22Rv1 (cell line): ENCODE measurements at regions not wholly inside any gene's neighbourhood (a gene's known extent, or its start where the extent isn't known, plus 50 kb on each side); places are given as distances from the start of the nearest gene placed in this dataset.

ENCODE experiments used
- H3K27ac ChIP-seq: fragments of 450-650 bp; 2 replicates; pipeline ENCODE4 v1.5.1; 2017
- ZFX ChIP-seq: fragments of 450-650 bp; IDR thresholded peaks from 2 replicates; pipeline ENCODE4 v1.6.1; 2017; ENCODE audit warnings: antibody characterized with exemption, borderline replicate concordance
- TF ChIP-seq, protein P1 (sequence below): fragments of 450-650 bp; IDR thresholded peaks from 2 replicates; pipeline ENCODE4 v1.5.1; 2017; ENCODE audit warnings: mild to moderate bottlenecking

DNA sequence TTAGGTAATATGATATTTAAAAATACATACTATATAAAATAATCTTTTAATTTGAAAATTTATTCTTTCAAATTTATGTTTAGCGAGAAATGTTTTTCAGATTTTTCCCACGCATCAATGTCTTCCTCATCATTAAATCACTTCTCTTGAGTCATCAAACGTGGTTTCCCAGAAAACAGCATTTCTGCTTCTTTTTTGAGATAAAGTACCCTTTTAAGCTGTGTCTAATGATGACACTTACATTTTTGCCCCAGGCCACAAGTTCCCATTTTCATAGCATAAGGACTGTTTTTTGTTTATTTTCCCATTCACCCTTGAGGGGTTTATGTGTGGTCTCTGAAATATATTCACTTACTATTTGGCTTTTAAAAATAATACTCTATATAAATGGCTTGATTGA is 139.0 kb upstream of the HS3ST3A1 start:
- TF ChIP-seq, protein P1, sequence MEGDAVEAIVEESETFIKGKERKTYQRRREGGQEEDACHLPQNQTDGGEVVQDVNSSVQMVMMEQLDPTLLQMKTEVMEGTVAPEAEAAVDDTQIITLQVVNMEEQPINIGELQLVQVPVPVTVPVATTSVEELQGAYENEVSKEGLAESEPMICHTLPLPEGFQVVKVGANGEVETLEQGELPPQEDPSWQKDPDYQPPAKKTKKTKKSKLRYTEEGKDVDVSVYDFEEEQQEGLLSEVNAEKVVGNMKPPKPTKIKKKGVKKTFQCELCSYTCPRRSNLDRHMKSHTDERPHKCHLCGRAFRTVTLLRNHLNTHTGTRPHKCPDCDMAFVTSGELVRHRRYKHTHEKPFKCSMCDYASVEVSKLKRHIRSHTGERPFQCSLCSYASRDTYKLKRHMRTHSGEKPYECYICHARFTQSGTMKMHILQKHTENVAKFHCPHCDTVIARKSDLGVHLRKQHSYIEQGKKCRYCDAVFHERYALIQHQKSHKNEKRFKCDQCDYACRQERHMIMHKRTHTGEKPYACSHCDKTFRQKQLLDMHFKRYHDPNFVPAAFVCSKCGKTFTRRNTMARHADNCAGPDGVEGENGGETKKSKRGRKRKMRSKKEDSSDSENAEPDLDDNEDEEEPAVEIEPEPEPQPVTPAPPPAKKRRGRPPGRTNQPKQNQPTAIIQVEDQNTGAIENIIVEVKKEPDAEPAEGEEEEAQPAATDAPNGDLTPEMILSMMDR: no peak
- no peak for TF ChIP-seq ZFX

DNA sequence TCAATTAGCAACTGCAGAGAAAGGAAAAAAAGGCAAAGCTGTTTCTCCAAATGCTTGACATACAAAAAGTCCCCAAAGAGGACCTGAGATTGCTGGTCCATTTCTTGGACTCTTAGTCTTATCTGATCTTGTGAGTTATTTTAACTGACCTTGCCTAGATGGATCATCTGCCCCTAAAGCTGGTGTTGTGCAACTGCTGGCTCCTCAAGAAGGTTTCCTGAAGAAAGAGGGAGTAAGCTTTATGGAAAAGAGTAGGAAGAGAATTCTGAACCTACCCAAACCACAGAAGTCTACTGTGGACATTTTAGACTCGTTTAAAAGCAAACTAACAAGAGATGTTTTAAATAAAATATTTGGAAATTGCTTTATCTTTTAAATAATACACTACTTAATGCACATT is 140.0 kb upstream of the HS3ST3A1 start:
- H3K27ac ChIP-seq: no peak overlapping the region
- TF ChIP-seq, protein P1: no peak
- TF ChIP-seq ZFX: no peak

More for the DNA sequence above, 139.0 kb upstream of the HS3ST3A1 start:
- H3K27ac ChIP-seq: no peak overlapping the region

DNA sequence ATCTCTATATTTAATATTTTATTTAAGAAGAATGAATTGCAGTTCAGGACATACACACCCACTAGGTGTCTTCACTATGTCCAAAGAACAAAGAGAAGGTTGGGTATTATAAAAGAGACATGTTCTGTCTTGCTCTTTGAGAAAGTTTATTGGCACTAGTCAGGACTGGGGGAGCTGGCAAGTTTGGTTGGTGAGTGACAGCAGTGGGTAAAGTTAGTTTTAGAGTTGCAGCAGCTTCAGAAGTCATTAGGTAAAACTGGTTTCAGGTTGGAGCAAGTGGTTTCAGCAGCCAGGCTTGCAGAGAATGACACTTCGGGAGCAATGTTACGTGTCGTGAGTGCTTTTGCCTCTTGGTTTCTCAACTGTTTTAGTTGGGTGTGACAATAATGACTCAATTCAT is 142.2 kb upstream of the HS3ST3A1 start:
- no peak for TF ChIP-seq ZFX
- TF ChIP-seq, protein P1: no peak
- H3K27ac ChIP-seq: no peak overlapping the region

DNA sequence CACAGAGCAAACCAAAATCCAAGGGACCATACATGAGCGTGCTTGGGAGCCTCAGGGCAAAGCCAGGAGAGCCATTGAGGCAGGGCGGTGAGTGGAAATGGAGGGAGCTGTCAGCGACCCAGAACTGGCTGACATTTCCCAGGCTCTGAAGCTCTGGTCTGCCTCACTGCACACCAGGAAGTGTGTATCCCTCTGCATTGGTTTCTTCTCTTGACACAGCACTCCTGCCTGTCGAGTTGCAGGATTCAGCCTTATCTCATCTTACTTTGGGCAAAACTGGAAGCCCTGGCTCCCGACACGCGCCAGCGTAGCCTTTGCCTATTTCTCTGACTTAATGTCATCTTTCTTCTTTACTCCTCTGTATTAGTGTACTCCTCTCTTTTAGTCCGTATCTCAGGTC is 144.7 kb upstream of the HS3ST3A1 start:
- H3K27ac ChIP-seq: no peak overlapping the region
- TF ChIP-seq, protein P1: no peak

DNA sequence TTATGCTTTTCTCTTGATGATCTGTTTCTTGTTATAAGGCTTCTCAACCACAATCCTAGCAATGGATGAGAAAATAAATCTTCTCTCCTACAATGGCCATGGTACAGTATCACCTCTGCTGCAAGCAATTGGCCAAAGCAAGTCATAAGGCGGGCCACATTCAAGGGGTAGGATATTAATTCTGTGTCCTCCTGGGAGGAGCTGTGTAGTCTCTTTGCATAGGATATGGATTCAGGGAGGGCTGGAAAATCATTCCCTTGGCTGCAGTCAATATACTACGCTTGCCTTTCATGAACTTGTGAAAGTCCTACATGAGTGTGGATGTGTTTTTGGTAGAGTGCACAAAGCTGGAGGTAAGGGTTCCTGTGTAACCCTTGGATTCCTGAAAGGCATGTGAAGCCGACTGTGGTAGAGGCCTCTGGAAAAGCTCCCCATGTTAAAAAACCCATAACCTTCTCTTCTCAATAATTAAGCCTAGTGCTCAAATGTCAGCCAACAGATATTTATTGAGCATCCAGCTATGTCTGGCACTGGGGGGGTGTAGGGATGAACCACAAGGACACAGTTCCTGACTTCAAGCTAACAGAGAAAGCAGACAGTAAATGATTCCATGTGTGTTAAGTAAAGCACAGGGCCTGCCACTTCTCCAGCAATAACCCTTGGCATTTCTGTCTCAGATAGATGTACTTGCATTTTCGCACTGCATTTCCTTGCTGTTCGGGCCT is 147.6 kb upstream of the HS3ST3A1 start:
- TF ChIP-seq ZFX: no peak
- TF ChIP-seq, protein P1: no peak
- no peak overlapping the region for H3K27ac ChIP-seq

DNA sequence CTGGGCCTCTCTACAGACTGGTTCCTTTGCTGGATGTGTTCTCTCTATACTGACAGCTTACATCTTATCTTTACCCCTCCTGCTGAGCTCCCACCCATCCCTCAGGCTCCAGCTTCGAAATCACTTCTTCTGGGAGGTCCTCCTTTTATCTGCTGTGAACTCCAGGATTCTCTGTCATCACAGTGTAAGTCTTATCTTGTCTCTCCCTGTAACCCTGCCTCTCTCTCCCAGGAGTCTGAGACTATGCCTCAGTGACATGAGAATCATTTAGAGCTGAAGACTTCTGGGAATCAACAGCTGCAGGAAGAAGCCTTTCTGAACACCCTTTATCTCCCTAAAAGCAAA is 148.1 kb upstream of the HS3ST3A1 start:
- H3K27ac ChIP-seq: no peak overlapping the region
- TF ChIP-seq, protein P1: no peak
- TF ChIP-seq ZFX: no peak

DNA sequence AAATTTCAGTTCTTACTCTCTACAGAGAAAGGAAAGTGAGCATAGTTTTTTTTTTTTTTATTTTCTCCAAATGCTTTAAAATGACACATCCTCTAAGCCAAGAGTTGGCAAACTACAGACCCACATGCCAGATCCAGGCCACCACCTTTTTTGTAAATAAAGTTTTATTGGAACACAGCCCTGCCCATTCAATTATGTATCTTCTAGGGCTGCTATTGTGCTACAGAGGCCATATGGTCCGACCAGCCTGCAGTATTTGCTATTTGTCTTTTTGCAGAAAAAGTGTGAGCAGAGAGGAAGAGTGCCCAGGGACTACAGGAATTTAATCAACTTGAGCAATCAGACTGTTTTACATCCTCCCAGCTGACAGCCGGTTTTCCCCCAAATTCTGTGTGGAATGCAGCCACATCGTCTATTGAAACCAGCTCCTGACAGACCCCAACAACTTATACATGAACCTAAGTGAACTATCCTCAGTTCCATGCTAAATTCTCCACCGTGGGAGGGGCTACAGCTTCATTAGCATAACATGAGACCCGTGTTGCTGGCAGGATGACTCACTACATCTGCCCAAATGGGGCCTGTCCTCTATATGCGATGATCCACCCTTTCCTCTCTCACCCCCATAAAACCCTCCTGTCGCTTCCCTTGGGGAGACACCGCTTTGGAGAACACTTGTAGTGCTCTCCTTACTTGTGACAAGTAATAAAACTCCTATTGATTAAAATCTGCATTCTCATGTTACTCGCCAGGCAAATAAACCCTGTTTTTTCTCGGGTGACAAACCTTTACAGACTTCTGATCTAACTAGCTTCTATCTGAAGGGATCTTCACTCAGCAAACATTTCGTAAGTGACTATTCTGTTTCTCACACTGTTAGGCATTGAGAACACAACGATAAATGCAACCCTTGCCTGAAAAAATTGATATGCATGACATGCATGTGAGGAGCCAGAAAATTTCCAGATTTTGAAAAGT is 149.4 kb upstream of the HS3ST3A1 start:
- no peak overlapping the region for H3K27ac ChIP-seq

More for the DNA sequence above, 149.4 kb upstream of the HS3ST3A1 start:
- TF ChIP-seq ZFX: no peak
- TF ChIP-seq, protein P1: no peak
